ENCODE measurements at regions not wholly inside any gene's neighbourhood (a gene's known extent, or its start where the extent isn't known, plus 50 kb on each side); places are given as distances from the start of the nearest gene placed in this dataset.

- TF ChIP-seq POLR2A (IDR thresholded peaks at IDR 0.05; ENCODE audit: extremely low read depth, insufficient read length) (no peak), CTCF (IDR thresholded peaks at IDR 0.05; ENCODE audit: low read depth, low read length) (no peak), MYC (IDR thresholded peaks at IDR 0.05; ENCODE audit: low read depth, low read length) (no peak), MAX (IDR thresholded peaks at IDR 0.05; ENCODE audit: low read depth, low read length) (no peak)
Observed at GRCh38 chr1:239543873-239544272, 157.5 kb downstream of the CHRM3 start.
